Heart left ventricle (tissue), 16 donors: ENCODE measurements at regions not wholly inside any gene's neighbourhood (a gene's known extent, or its start where the extent isn't known, plus 50 kb on each side); places are given as distances from the start of the nearest gene placed in this dataset.

Experiments used
- ATAC-seq, 4 donors: fragments of 200-7000 bp; cut with Tn5 transposase; one replicate each; pipeline ENCODE4 v1.9.1; 2020 to 2022; ENCODE audit warnings: moderate library complexity in 4 of 4, mild to moderate bottlenecking in 3 of 4, moderate number of reproducible peaks in 1 of 4
- DNase-seq, 5 donors: peaks; one replicate each; pipeline ENCODE4 v3.0.0-alpha.2; 2020
- H3K27ac ChIP-seq, 12 donors: fragments of 200-600 bp; sonication (generic) in 4 of 12; one replicate each; pipeline versions ENCODE4 v1.5.0 to v1.8.0; 2016 to 2022; ENCODE audit warnings: mild to moderate bottlenecking in 2 of 12
- H3K27me3 ChIP-seq, 9 donors: fragments of 200-600 bp; sonication (generic) in 2 of 9; one replicate each; pipeline versions ENCODE4 v1.5.1 to v1.8.0; 2016 to 2022; ENCODE audit warnings: mild to moderate bottlenecking in 3 of 9
- H3K36me3 ChIP-seq, 9 donors: fragments of 200-600 bp; sonication (generic) in 2 of 9; one replicate each; pipeline versions ENCODE4 v1.5.0 to v1.8.0; 2018 to 2022; ENCODE audit warnings: mild to moderate bottlenecking in 2 of 9
- H3K4me1 ChIP-seq, 12 donors: fragments of 200-600 bp; sonication (generic) in 4 of 12; one replicate each; pipeline versions ENCODE4 v1.5.0 to v1.8.0; 2016 to 2022; ENCODE audit warnings: mild to moderate bottlenecking in 3 of 12
- H3K4me3 ChIP-seq, 12 donors: fragments of 200-600 bp; sonication (generic) in 4 of 12; one replicate each; pipeline versions ENCODE4 v1.5.0 to v1.8.0; 2017 to 2022; ENCODE audit warnings: mild to moderate bottlenecking in 9 of 12, moderate library complexity in 4 of 12
- H3K9me3 ChIP-seq, 12 donors: fragments of 200-600 bp; sonication (generic) in 4 of 12; one replicate each; pipeline versions ENCODE4 v1.5.0 to v1.8.0; 2016 to 2022; ENCODE audit warnings: mild to moderate bottlenecking in 1 of 12
- POLR2A ChIP-seq, 2 donors: fragments of 450-650 bp; IDR thresholded peaks; one replicate each; pipeline ENCODE4 v1.6.1; 2017; ENCODE audit warnings: antibody characterized with exemption in 2 of 2, mild to moderate bottlenecking in 2 of 2, moderate library complexity in 2 of 2
- WGBS, 4 donors: extraction: QIAGEN DNeasy Blood & Tissue Kit in 2 of 4; methylation state at CpG; one replicate each; pipeline versions ENCODE4 v1.1.5 to v1.1.7; 2013 to 2018; 5-methylcytosine and 5-hydroxymethylcytosine counted together
- intact Hi-C, 10 donors: fragments of 100-400 bp; cut with DNase I; formaldehyde crosslinking; loops; one replicate each; pipeline versions ENCODE4 v1.11.1 to v1.14.2; 2022
- TF ChIP-seq, protein P1 (sequence below), 12 donors: fragments of 200-600 bp; sonication (generic) in 4 of 12; IDR thresholded peaks; one replicate each; pipeline versions ENCODE4 v1.5.0 to v1.8.0; 2018 to 2022; ENCODE audit warnings: antibody characterized with exemption in 12 of 12, mild to moderate bottlenecking in 5 of 12
- donor health status: ischemic (EF 13 %, LVEDD 7.1; RV severe dilation, severe dysfunction).
- donor health status: healthy with polysubstance abuse.
- donor health status: DM: no; HTN: yes; CAD: no.
- donor health status: DM: no; HTN: no; CAD: no.
- donor health status: ischemic (EF 25% LVEDD 6.9; RV normal size, moderate dysfunction).
- donor health status: ischemic (EF 25% LVEDD 5.7; RV mildly dilated, moderate dysfunction).
- donor health status: healthy.
- donor health status: DM: yes; HTN: yes; CAD: no.
- donor health status: ischemic (EF 35%, LVEDD 5.7; RV mildly dilated, moderate dysfunction).
- donor health status: nonischemic (EF 11% LVEDD 7.7; RV severe dilation, severe dysfunction).
- donor health status: DM: yes; HTN: yes; CAD: no.
- donor health status: PGD.
- donor health status: ischemic (EF 29% LVEDD 5.4; RV normal size, mild dysfunction).
- donor health status: nonischemic (EF 23%, LVEDD 6.1; RV moderate dilation, normal function).

DNA sequence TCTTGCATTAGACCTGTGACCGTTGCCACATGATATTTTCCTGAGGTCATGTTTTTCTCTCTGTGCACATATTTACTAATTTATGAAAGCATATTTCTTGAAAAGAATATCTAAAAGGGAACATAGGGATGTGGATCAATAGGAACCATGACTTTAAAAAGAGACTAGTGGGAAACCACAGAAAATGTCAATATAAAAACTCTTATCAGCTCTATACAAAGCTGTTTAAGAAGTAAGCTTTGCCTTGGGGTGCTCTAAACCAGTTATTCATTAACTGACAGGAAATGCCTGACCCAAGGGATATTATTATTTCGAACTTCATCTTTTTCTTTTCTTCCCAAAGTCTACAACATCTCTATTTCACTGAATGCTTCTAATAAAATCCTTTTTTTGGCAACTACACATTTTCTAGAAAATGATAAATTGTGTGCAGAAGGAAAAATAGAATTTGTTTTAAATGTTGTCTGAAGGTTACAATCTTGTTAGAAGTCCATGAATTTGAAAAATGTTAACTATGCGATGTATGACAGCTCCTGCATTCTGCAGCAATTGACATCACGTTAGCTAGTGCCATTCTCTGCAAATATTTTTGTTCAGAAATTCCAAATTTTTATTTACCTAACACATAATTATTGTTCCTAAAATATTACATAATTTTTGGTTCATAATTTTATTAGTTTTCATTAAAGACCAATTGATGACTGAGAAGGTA lies 345.0 kb downstream of the SLC16A7 start:
- Histone ChIP-seq H3K4me3 (no peak overlapping the region), H3K36me3 (no peaks in the 10 kb centered on the region), H3K27me3 (no peaks in the 10 kb centered on the region), H3K4me1 (no peaks in the 10 kb centered on the region), H3K9me3 (no peaks in the 10 kb centered on the region), H3K27ac (no peak overlapping the region)
- DNase-seq: no peak
- ATAC-seq: no peak
- 58 to 65% (median 60%) methylated on average over 4 of the region's 4 CpGs for WGBS, 4 donors
- intact Hi-C loops: no loop called here
- TF ChIP-seq, protein P1, sequence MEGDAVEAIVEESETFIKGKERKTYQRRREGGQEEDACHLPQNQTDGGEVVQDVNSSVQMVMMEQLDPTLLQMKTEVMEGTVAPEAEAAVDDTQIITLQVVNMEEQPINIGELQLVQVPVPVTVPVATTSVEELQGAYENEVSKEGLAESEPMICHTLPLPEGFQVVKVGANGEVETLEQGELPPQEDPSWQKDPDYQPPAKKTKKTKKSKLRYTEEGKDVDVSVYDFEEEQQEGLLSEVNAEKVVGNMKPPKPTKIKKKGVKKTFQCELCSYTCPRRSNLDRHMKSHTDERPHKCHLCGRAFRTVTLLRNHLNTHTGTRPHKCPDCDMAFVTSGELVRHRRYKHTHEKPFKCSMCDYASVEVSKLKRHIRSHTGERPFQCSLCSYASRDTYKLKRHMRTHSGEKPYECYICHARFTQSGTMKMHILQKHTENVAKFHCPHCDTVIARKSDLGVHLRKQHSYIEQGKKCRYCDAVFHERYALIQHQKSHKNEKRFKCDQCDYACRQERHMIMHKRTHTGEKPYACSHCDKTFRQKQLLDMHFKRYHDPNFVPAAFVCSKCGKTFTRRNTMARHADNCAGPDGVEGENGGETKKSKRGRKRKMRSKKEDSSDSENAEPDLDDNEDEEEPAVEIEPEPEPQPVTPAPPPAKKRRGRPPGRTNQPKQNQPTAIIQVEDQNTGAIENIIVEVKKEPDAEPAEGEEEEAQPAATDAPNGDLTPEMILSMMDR (IDR thresholded peaks at IDR 0.05): no peak
- TF ChIP-seq POLR2A (IDR thresholded peaks at IDR 0.05): no peak

DNA sequence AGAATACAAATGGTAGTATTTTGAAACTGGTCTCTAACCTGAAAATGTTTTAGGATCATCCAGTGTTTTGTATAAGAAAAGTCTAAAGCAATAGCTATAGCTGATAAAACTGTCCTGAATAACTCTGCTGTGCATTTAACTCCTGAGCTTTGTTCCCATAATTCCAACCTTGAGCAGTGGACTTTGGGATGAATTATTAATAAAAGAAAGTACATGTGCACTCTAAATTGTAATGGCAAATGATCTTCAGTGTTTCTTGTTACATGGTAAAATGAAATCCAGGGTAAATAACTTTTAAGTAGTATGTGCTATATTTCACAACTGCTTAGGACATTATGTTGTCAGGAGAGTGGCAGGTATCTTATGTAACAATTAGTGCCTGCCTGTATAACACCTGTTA lies 345.6 kb downstream of the SLC16A7 start:
- TF ChIP-seq, protein P1 (IDR thresholded peaks at IDR 0.05): no peak
- TF ChIP-seq POLR2A (IDR thresholded peaks at IDR 0.05): no peak
- H3K36me3 ChIP-seq: no peaks in the 10 kb centered on the region
- intact Hi-C loops: no loop called here
- H3K9me3 ChIP-seq: no peaks in the 10 kb centered on the region
- ATAC-seq (no peak), DNase-seq (no peak)
- H3K27ac ChIP-seq: no peak overlapping the region
- H3K4me1 ChIP-seq: no peaks in the 10 kb centered on the region
- H3K4me3 ChIP-seq: no peak overlapping the region
- no peaks in the 10 kb centered on the region for H3K27me3 ChIP-seq

DNA sequence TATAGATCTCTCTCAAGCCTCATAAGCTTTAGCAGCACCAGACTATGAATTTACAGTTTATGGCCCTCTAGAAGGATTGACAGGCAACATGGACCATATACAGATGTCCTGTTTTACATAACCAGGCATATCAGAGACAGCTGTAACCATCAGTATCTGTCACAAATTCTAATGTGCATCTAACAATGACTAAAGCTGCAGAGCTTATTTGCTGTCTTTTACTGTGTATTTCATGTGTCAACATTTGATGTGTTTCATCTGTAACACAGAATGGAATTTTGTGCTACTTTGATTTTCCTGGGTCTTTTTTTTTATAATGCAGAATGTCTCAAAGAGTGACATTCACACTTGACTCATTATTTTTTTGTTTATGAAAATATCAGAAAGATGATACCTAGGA lies 348.3 kb downstream of the SLC16A7 start:
- H3K36me3 ChIP-seq: no peaks in the 10 kb centered on the region
- H3K9me3 ChIP-seq: peaks cover 0 to 4% (median 0%) of the 10 kb centered on the region in 12 donors
- no peak overlapping the region for H3K27ac ChIP-seq
- DNase-seq (no peak), ATAC-seq (no peak)
- H3K4me1 ChIP-seq: no peaks in the 10 kb centered on the region
- H3K4me3 ChIP-seq: no peak overlapping the region
- no peaks in the 10 kb centered on the region for H3K27me3 ChIP-seq
- intact Hi-C loops: no loop called here
- TF ChIP-seq, protein P1 (IDR thresholded peaks at IDR 0.05): no peak
- no peak for TF ChIP-seq POLR2A (IDR thresholded peaks at IDR 0.05)

DNA sequence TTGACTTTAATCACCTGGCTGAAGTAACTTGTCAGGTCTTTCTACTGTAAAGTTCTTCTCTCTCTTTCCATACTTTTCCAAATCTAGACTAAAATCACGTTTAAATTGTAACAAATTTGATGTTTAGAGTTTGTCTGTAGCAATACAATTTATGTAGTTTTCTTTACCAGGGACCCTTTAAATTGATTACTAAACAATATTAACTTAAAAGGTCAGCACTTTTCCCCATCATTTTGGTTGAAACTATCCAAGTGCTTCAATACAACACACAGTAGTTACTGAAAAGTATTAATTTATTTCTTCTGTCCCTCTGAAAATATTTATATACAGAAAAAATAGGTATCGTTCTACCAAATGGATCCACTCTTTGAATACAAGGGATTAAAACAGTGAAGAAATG lies 350.8 kb downstream of the SLC16A7 start:
- TF ChIP-seq, protein P1 (IDR thresholded peaks at IDR 0.05): no peak
- TF ChIP-seq POLR2A (IDR thresholded peaks at IDR 0.05): no peak
- Histone ChIP-seq H3K4me3 (no peak overlapping the region), H3K36me3 (no peaks in the 10 kb centered on the region), H3K9me3 (peaks cover 0 to 4% (median 0%) of the 10 kb centered on the region in 12 donors), H3K4me1 (no peaks in the 10 kb centered on the region), H3K27ac (no peak overlapping the region), H3K27me3 (no peaks in the 10 kb centered on the region)
- ATAC-seq: no peak
- 74 to 83% (median 78%) methylated on average over 2 of the region's 2 CpGs for WGBS, 4 donors
- DNase-seq: no peak
- intact Hi-C loops: no loop called here
